Nucleus accumbens (tissue), 56 donors: ENCODE measurements at regions not wholly inside any gene's neighbourhood (a gene's known extent, or its start where the extent isn't known, plus 50 kb on each side); places are given as distances from the start of the nearest gene placed in this dataset.
A peak's percentile ranks its signal among the peaks of the same experiment; 100 is the strongest.
"Not testable (repeated sequence)": the region's sequence is repeated elsewhere in the genome, so short reads cannot be mapped to it uniquely, and the experiment has no call there.

Experiments
- DNase-seq, 56 donors: peaks; one replicate each; lab custom pipeline; 2025; lab: John Stamatoyannopoulos, UW

DNA sequence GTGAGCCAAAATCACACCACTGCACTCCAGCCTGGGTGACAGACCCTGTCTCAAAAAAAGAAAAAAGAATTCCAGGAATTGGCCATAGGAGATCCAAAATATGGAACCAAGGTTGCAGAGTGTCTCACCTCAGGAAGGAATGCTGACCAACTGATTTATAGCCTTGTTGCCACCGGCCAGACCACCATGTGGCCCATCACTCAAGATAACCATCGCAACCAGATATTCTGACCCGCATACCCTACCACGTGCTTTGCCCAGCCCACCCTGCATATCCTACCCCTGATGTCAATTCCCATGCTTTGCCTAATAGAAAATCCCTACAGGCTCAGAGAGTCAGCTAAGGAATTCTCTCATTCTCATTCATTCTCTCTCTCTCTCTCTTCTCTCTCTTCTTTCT lies 95.1 kb upstream of the DOCK9 start:
- no peak for DNase-seq

DNA sequence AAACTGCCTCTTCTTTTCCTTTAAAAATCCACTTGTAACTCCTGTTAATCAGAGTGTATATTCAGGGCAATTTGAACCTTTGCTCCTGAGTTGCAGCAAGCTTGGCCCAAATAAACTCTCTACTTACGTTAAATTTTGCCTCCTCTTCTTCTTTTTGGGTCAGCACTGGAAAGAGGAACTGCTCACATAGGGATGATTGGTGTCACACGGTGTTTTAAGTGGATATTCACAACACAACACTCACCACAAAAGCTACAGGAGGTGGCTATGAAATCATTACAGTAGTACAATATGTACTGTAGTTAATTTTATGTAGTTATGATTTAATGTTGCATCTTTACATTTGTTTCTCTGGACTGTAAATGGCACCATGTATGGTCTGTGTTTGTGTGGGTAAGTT lies 96.8 kb upstream of the DOCK9 start:
- DNase-seq: no peak

DNA sequence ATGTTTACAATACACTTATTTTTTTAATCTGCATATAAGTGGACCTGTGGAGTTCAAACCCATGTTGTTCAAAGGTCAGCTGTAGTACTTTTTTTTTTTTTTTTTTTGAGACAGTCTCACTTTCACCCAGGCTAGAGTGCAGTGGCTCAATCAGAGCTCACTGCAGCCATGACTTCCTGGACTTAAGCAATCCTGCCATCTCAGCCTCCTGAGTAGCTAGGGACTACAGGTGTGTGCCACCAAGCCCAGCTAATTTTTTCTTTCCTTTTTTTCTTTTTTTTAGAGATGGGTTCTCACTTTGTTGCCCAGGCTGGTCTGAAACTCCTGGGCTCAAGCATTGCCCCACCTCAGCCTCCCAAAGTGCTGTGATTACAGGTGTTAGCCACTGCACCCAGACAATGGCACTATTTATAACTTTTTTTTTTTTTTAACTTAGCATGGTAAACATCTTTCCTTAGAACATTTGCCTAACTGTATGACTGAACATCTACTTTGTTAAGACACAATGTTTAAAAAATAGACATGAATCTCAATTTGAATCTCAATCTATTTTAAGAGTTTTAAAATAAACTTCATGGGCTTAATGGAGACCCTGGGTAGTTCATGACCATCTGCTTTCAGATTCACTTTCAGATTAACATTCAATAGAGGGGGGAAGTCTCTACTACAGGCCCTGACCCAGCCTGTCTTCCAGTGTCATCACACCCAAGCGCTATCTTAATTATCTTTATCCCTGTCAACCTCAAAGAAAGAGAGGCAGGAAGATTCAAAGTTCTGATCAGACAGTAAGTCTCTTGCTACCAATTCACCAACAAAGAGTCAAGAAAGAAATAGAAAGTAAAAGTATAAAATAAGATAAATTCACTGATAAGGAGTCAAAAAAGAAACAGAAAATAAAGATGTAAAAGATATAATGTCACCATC lies 97.7 kb upstream of the DOCK9 start:
- DNase-seq: no peak

DNA sequence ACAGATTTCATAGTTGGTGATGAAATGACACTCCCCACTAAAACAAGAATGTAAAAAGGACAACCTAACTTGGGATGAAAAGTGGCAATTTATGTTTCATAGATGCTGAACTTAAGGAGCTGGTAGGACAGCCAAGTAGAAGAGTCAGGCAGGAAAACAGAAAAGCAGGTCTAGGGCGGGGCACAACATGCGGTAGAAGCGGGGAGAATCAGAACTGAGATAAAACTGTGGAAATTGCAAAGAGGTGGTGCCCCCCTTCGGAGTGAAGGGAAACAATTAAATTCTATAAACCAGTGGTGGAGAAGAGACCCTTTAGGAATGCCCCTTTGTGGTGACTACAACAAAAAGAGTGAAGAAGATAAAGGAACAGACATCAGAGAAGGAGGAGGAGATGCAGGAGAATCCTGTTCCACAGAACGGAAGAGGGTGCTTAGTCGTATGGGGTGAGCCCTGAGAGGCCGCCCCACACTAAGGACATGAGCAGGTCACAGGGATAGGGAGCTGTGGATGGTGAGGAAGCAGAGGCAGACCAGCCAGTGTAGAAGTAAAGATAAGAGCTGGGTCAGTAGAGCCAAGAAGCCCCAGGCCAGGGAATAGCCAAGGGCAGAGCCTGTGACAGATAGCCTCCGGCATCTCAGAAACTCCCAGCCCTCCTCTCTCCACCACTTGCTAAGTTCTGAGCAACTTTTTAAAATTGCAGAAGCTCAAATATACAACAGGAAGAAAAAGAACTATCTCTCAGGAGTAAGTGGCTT lies 100.3 kb upstream of the DOCK9 start:
- no peak for DNase-seq

DNA sequence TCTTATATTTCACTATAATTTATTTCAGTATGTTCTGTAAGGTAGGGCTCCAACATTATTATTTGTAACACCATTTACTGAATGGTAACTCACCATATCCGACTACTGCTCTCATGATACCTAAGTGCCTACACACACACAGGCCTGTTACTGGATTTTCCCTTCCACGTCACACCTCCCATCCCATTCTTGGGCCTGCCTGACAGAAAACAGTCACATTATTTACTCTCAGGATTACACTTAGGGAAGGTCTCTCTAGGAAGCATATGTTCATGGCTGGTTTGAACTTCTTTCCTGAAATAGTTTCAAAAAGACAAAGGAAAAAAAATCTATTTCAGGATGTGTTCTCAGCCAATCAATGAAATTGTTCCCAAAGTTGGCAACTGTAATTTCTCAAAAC lies 102.3 kb upstream of the DOCK9 start:
- no peak for DNase-seq

DNA sequence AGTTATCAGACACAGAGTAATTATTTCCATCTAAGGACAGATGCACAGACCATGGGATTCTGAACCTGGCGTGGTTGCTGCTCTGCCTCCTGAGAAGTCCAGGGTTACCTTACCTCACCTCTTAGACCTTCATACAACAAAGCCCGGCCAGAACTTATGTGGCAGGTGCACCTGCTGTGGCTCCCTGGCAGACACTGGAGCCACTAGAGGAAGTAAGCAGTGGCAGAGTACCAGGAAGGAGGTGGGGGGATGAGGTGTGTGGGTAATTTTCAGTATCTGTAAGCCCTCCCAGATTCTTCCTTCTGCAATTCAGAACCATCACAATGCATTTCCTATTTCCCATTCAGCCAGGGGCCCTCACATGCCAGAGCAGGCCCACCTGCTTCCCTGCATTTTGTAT lies 106.1 kb upstream of the DOCK9 start:
- DNase-seq: no peak

DNA sequence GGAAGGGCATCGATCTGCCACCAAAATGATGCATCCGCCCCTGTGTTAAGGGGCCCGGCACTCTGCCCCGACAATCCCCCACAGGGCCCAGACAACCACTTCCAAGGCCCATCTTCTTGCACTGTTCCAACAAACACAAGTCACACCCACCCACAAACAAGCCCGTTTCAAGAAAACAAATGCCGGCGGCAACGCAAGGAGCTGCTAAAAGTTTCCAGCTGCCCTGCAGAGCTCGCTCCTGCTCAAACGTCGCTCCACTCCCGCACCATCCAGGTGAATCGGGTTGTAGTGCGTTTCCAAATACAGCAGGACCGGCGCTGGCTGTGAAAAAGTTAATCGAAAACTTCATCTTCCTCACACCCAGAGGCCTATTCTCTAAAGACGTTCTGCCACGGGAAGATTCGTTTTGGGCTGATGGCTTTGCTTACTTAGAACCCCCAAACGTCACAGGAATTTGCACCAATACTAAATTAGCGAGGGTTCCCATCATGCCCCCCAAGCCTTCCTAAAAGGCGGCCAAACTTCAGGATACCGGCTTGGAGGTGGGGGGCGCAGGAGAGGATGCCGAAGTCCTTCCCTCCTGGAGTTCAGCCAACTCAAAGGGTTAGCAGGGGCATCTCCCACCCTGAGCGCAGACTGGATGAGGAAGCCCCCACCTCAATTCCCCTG lies 107.4 kb upstream of the DOCK9 start:
- DNase-seq: peak in 5 of 56 donors; percentile 4 to 34 (median 13)

DNA sequence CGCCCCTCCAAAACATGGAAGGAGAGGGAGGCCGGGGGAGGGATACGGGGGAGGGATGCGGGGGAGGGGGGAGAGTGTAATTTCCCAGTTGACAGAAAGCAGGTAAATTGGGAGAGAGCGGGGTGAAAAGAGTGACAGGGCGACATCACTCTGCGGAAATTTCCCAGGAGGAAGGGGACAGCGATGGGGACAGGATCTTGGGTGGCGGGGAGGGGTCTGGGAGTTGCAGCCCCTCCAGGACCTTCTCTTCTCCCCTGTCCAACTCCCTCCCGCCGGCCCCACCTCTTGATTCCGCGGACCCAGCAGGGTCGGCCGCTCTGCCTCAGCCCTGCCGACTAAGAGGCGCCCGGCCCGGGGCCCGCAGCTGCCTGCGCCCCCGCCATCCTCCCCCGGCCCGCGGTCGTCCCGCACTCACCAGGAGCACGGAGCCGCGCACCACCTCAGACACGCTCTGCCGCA lies 108.0 kb upstream of the DOCK9 start:
- peak in 10 of 56 donors; percentile 16 to 45 (median 34) for DNase-seq

DNA sequence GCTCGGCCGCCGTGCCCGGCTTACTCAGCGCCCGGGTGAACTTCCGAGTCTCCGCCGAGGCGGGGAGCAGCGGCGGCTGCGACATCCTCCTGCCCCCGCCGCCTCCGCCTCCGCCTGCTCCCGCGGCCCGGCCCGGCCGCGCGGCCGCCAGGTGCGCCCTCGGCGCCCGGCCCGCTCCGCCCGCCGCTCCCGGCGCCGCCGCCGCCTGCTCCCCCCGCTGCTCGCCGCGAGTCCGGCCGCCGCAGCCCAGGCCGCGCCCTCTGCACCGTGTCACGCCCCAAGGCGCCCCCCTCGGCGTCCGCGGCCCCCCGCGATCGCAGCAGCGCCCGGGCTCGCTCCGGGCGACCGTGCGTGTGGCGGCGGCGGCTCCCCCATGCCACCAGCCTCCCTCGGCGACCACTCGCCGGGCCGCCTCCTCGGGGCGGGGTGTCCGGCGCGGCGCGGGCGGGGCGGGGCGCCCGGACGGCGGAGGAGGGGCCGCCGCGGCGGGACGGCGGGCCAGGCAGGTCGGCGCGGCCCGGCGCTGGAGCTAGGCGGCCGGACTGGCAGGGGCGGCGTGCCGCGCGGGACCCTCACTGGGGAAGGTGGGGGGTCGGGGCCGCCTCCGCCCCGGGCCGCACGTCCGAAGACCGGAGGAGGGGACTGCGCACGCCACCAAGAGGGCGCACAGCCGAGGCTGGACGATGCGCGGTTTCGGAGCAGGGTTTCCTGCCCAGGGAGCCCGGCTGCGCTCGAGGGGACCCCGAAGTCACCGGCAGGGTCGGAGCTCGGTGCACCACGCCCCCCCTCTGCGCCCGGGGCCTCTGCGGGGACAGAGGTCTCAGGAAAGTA lies 108.6 kb upstream of the DOCK9 start:
- DNase-seq: peak in 27 of 56 donors; percentile 9 to 64 (median 45)

DNA sequence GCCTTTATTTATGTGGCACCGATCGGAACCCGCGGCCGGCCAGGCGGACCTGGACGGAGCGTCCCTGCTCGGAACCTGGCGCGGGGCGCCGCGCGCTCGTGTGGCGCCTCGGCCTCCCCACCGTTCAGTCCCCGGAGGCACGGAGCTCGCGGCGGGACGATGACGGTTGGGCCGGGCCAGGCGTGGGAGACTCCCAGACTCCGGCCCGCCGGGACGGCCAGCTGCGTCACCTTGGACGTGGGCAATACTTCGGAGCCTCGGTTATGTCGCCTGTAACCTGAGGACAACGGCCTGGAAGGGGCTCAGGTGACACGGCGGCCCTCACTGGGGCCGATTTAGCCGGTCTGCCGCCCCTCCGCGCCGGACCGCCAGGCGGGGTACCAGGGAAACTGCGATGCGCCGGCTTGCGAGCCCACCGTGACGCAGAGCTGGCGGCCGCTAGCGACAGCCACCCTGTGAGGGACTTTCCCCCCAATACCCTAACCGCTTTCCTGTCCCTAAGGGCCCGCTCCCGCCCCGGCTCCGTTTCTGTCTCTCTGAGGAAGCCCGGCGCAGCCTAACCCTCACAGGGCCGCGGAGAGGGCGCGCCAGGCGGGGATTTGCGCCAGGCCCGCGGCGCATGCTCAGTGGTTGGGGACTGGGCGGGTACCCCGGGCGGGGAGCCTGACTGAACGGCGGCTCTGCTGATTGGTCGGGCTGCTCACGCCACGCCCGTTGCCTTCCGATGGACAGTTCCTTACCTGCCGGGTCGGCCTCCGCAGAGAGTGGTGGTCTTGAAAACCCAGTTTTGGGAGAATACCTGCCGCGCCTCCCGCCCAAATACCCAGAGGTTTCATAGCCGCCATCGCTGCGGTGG lies 109.5 kb upstream of the DOCK9 start:
- peak in 55 of 56 donors; percentile 44 to 95 (median 88) for DNase-seq

DNA sequence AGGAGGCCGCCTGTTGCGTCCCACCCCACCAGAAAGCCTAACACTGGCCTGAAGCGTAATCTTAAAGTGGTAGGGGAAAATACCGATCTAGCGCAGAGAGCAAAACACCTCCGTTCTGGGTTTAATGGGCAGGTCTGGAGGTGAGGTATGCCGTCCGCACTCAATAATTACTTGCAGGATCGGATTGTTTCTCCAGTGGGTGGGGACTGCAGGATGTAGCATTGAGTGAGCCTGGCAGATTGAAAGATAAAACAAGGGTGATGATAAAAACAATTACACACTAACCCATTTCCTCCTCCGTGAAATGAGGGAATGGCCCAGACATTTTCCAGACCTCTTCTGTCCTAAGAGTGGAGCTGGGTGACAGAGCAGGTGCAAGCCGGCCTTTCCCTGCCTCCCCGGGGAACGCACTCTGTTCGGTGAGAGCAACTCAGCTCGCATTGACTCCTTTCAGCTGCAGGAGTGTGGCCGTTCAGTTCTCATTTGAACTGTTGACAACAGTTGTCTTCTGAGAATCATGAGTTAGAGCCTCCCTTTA lies 110.2 kb upstream of the DOCK9 start:
- peak in 4 of 56 donors; percentile 7 to 79 (median 50) for DNase-seq

DNA sequence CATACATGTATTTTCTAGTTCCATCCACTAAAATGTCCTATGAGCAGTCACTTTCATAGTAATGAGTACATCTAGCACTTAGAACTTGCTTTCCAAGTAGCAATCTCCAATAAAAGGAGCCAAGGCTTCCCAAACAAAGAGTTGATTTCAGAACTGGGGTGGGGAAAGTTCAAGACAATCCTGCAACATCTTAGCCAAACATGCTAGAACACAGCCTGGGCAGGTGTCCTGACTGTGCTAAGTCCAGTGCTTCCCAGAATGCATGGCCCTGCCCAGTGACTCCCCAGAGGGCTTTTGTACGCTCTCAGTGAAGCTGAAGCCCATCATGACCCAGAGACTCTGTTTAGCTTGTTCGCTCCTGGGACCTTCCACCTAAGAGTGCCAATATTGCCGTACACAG lies 106.7 kb upstream of the UBAC2 start:
- no peak for DNase-seq

DNA sequence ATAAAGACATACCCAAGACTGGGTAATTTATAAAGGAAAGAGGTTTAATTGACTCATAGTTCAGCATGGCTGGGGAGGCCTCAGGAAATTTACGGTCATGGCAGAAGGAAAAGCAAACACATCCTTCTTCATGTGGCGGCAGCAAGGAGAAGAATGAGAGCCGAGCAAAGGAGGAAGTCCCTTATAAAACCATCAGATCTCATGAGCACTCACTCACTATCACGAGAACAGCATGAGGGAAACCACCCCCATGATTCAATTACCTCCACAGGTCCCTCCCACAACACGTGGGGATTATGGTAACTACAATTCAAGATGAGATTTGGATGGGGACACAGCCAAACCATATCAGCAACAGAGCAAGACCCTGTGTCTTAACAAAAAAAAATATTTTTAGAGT lies 98.8 kb upstream of the UBAC2 start:
- DNase-seq: not testable (repeated sequence)

DNA sequence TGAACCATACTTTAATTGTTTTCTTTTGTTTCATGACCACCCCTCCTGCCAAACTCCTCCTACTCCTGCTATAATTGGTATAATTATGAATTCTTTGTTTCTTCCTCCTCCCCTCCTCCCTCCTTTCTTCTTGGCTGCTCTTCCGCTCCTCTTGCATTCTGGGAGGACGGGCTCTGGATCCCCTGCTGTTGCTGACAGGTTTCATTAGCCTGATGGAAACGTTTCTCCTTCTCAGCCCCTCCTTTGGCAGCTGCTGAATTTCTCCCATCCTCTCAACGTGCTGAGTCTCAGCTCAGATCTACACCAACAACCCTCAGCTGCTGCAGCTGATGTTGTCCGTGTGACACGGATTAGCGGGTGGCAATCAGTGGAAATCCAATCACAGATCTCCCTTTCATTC lies 97.1 kb upstream of the UBAC2 start:
- peak in 2 of 56 donors; percentile 8 to 9 for DNase-seq

DNA sequence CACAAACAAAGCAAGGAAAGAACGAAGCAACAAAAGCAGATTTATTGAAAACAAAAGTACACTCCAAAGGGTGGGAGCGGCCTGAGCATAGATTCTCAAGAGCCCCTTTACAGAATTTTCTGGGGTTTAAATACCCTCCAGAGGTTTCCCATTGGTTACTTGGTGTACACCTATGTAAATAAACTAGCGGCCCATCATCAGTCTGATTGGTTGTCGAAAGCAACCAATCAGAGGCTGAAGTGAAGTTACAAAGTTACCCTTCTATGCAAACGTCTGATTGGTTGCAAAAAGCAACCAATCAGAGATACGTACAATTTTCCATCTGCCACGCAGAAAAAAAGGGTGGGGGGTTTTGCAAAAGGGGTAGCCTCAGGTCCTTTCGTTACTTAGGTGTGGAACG lies 96.3 kb upstream of the UBAC2 start:
- DNase-seq: peak in 12 of 56 donors; percentile 5 to 44 (median 20)

DNA sequence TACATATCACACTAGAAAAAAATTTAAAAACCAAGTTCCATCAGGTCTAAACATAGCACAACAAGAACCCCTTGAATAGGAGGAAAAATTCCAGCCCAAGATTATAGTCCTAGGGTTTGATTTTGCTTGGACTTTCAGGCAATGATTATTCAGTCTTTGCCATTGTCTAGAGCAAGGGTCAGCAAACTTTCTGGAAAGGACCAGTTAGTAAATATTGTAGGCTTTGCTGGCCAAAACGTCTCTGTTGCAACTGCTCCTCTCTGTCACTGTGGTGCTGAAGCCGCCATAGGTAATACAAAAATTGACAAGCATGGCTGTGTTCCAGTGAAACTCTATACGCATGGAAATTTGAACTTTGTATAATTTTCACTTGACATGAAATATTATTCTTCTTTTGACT lies 95.5 kb upstream of the UBAC2 start:
- DNase-seq: no peak

DNA sequence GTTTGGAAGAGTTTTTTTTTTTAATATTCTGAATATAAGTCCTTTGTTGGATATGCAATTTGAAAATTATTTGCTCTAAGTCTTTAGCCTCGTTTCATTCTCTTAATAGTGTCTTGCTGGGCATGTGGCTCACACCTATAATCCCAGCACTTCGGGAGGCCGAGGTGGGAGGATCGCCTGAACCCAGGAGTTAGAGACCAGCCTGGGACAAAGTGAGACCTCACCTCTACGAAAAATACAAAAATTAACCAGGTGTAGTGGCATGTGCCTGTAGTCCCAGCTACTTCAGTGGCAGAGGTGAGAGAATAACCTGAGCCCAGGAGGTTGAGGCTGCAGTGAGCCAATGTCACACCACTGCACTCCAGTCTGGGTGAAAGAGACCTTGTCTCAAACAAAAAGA lies 87.3 kb upstream of the UBAC2 start:
- DNase-seq: no peak

DNA sequence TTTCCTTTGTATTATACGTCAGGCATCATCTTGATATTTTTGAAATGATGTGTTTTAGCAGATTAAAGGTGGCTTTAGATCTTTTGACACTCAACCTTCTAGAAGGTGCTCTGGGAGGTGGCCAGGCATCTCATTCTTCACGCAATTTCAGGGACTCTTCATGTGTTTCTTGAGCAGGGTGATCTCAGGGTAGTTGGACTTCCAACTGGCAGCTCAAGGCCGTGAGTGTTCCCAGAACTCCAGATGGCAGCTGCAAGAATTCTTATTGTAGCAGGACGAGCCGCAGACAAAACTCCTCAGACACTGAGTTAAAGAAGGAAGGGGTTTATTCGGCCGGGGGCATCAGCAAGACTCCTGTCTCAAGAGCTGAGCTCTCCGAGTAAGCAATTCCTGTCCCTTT lies 82.5 kb upstream of the UBAC2 start:
- no peak for DNase-seq

DNA sequence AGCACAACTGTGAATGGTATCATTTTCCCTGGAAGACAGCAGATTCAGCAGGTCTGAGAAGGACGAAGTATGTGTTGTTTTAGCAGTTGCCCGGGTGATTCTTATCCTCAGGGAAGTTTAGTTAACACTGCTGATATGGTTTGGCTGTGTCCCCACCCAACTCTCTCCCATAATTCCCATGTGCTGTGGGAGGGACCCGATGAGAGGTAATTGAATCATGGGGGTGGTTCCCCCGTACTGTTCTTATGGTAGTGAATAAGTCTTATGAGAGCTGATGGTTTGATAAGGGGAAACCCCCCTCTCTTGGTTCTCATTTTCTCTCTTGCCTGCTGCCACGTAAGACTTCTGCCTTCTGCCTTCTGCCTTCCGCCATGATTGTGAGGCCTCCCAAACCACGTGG lies 81.0 kb upstream of the UBAC2 start:
- DNase-seq: no peak
